IPS-15b (cell line): ENCODE measurements at regions not wholly inside any gene's neighbourhood (a gene's known extent, or its start where the extent isn't known, plus 50 kb on each side); places are given as distances from the start of the nearest gene placed in this dataset.
"Not testable (repeated sequence)": the region's sequence is repeated elsewhere in the genome, so short reads cannot be mapped to it uniquely, and the experiment has no call there.

Experiments
- H3K27me3 ChIP-seq: one replicate; pipeline ENCODE4 v1.6.1; 2013; ENCODE audit warnings: low read length; ENCODE audit not compliant: control insufficient read depth, insufficient read depth
- H3K36me3 ChIP-seq: one replicate; pipeline ENCODE4 v1.6.1; 2013; ENCODE audit warnings: low read length; ENCODE audit not compliant: control insufficient read depth, insufficient read depth
- H3K4me1 ChIP-seq: one replicate; pipeline ENCODE4 v1.6.1; 2013; ENCODE audit warnings: mild to moderate bottlenecking, low read length; ENCODE audit not compliant: control insufficient read depth, insufficient read depth
- H3K4me3 ChIP-seq: one replicate; pipeline ENCODE4 v1.5.1; 2013; ENCODE audit warnings: low read depth, low read length
- H3K9ac ChIP-seq: one replicate; pipeline ENCODE4 v1.6.1; 2013; ENCODE audit warnings: low read depth, mild to moderate bottlenecking, low read length
- H3K9me3 ChIP-seq: one replicate; pipeline ENCODE4 v1.6.1; 2013; ENCODE audit warnings: mild to moderate bottlenecking, low read length; ENCODE audit not compliant: control insufficient read depth, insufficient read depth

DNA sequence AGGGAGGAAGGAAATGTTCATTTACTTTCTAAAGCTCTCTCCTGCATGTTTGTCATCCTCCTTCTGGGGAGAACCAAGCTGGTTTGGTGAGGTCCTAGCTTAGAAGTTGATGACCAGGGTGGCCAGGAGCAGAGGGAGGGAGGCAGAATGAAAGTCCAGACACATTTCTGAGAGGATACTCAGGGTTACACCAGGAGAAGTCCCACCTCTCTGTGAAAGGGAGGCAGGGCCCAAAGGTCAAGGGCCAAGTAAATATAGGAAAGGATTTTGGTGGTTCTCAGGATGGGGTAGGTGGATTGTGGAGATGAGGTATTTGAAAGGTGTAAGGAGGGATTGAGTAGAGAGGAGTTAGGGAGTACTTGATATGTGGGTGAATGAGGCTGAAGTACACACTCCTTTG, 58.0 kb upstream of the FBXO11 start:
- Histone ChIP-seq H3K4me1 (no peaks in the 10 kb centered on the region), H3K27me3 (no peaks in the 10 kb centered on the region), H3K4me3 (no peak overlapping the region), H3K36me3 (no peaks in the 10 kb centered on the region), H3K9me3 (no peaks in the 10 kb centered on the region), H3K9ac (no peak overlapping the region)

DNA sequence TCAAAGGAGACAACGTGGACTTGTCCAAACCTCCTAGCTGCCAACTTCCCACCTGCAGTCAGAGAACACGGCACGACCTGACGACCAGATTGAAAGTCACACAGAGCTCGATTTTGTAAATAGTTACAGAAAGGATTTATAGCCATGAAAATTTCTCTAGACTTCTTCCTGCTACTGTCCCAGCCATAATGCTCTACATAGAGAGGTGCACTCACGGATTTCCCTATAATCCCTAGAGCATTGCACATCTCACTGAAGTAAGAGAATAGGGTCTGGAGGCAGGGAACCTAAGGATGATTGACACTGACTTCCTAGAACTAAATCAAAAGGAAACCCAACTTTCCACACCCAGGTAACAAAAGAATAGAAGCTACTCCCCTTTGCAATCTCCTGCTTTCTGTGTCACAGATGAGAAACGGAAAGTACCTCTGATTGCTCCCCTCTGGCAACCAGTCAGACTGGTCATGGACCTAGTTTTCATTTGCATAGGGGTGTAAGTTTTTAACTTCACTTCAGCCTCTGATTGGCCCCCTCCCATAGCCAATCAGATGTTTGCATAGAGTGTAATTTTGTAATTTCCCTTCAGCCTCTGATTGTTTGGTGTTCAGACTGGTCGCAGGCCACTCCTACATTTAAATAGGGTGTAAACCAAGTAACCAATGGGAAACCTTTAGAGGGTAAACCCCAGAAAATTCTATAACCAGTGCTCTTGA, 58.6 kb upstream of the FBXO11 start:
- Histone ChIP-seq H3K4me3 (no peak overlapping the region), H3K9me3 (no peaks in the 10 kb centered on the region), H3K9ac (no peak overlapping the region), H3K36me3 (no peaks in the 10 kb centered on the region), H3K4me1 (no peaks in the 10 kb centered on the region), H3K27me3 (no peaks in the 10 kb centered on the region)

DNA sequence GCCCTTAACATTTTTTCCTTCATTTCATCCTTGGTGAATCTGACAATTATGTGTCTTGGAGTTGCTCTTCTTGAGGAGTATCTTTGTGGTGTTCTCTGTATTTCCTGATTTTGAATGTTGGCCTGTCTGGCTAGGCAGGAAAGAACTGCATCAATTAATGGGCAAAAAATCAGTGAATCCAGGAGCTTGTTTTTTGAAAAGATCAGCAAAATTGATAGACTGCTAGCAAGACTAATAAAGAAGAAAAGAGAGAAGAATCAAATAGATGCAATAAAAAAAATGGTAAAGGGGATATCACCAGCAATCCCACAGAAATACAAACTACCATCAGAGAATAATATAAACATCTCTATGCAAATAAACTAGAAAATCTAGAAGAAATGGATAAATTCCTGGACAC, 70.4 kb upstream of the FBXO11 start:
- H3K4me1 ChIP-seq, H3K9ac ChIP-seq, H3K9me3 ChIP-seq, H3K27me3 ChIP-seq, H3K4me3 ChIP-seq, H3K36me3 ChIP-seq: not testable (repeated sequence)

DNA sequence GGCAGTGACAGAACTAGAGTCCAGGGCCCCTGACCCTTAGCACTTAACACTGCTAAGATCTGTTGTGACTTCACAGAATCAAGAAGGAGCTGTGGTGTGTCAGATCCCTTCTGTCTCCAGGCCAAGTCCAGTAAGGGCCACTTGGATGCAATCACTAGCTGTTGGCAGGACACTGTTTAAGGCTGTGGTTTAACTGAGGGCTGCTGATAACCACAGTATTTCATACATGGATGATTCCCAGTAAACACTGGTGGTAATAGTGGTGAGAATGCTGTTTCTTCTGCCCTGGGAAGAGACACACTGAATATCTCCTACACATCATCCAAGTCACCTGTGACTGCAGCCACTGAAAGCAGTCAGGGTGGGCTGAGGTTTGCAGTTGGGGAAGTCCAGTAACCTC, 77.7 kb upstream of the FBXO11 start:
- Histone ChIP-seq H3K36me3 (no peaks in the 10 kb centered on the region), H3K9ac (no peak overlapping the region), H3K4me3 (no peak overlapping the region)

DNA sequence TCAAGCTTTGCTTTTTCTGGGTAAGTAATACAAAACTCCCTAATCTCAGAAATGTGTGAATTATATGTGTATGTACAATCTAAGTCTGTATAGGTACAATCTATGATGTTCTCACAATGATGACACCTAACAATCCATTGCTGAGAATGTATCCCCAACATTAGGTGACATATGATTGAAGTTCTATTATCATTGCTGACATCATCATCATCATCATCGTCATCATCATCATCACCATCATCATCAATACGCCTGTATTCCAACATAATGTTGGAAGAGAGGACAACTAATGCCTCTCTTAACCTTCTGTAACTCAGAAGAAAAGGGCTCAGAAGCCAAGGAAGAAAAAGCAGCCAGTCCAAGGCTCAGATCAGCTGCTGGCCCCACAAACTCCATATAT, 84.2 kb upstream of the FBXO11 start:
- no peak overlapping the region for H3K9ac ChIP-seq
- H3K9me3 ChIP-seq = no peaks in the 10 kb centered on the region
- no peaks in the 10 kb centered on the region for H3K36me3 ChIP-seq
- no peaks in the 10 kb centered on the region for H3K4me1 ChIP-seq
- H3K27me3 ChIP-seq = no peaks in the 10 kb centered on the region
- H3K4me3 ChIP-seq = no peak overlapping the region

More for the DNA sequence above, 77.7 kb upstream of the FBXO11 start:
- Histone ChIP-seq H3K9me3 (no peaks in the 10 kb centered on the region), H3K27me3 (no peaks in the 10 kb centered on the region), H3K4me1 (no peaks in the 10 kb centered on the region)

DNA sequence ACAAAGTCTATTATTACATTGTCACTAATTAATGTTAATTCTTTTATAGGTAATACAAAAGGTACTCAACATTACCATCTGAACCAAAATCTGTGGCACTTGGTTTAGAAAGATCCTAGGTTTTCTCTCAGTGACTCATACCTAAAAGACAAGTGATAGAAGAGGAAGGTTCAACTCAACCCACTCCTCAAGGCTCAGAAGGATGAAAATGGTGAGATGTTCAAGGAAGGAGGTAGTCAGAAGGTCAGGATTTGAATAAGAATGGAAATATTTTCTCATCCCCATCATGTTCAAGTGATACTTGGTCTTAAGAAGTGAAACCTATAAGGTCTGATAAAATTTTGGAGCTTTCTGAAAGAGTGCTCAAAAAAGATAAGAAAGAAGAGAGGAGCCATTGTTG, 86.4 kb upstream of the FBXO11 start:
- H3K4me1 ChIP-seq = no peaks in the 10 kb centered on the region
- no peaks in the 10 kb centered on the region for H3K36me3 ChIP-seq
- H3K4me3 ChIP-seq = no peak overlapping the region
- H3K9me3 ChIP-seq = no peaks in the 10 kb centered on the region
- no peak overlapping the region for H3K9ac ChIP-seq
- no peaks in the 10 kb centered on the region for H3K27me3 ChIP-seq

DNA sequence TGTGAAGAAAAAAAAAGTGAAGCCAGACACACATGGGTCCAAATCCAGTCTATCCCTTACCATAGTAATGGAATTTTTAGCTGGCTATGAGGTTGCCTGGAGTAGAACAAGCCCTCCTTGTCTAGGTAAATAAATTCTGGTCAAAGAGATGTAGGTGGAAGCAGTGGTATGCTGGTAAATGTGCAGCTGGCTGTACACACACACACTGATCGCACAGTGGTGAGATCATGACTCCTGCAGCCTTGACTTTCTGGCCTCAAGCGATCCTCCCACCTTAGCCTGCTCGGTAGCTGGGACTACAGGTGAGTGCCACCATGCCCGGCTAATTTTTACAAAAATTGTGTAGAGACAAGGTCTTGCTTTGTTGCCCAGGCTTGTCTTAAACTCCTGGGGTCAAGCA, 90.5 kb upstream of the FBXO11 start:
- H3K4me3 ChIP-seq = no peak overlapping the region
- H3K9ac ChIP-seq = no peak overlapping the region
- H3K27me3 ChIP-seq = no peaks in the 10 kb centered on the region
- H3K36me3 ChIP-seq = no peaks in the 10 kb centered on the region
- no peaks in the 10 kb centered on the region for H3K4me1 ChIP-seq
- no peaks in the 10 kb centered on the region for H3K9me3 ChIP-seq

DNA sequence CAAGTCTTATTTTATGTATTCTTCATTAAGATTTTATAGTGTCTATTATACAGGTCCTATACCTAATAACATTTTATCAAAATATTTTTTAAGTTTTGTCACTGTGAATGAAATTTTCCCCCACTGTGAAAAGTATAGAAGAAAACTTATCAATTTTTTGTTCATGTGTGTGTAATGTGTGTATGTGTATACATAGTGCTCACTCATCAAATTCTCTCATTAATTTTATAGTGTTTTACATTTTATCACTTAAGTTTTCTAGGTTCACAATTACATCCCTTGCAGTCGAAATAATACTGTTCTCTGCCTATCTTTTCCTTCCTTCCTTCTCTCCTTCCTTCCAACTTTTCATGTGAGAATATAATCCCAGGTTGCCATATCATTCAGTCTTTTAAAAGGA, 93.2 kb upstream of the FBXO11 start:
- no peaks in the 10 kb centered on the region for H3K9me3 ChIP-seq
- H3K4me3 ChIP-seq = no peak overlapping the region
- H3K36me3 ChIP-seq = no peaks in the 10 kb centered on the region
- H3K27me3 ChIP-seq = no peaks in the 10 kb centered on the region
- no peaks in the 10 kb centered on the region for H3K4me1 ChIP-seq
- H3K9ac ChIP-seq = no peak overlapping the region

DNA sequence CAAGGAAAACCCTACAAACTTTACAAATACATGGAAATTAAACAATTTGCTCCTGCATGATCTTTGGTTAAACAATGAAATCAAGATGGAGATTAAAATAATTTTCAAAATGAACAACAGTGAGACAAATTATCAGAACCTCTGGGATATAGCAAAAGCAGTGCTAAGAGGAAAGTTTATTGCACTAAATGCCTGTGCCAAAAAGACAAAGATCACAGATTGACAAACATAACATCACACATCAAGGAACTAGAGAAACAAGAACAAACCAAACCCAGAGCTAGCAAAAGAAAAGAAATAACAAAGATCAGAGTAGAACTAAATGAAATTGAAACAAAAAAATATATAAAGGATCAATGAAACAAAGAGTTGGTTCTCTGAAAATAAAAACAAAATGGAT, 95.2 kb upstream of the FBXO11 start:
- H3K27me3 ChIP-seq = no peaks in the 10 kb centered on the region
- H3K36me3 ChIP-seq = no peaks in the 10 kb centered on the region
- H3K4me1 ChIP-seq = no peaks in the 10 kb centered on the region
- H3K9me3 ChIP-seq = no peaks in the 10 kb centered on the region
- no peak overlapping the region for H3K4me3 ChIP-seq
- no peak overlapping the region for H3K9ac ChIP-seq

DNA sequence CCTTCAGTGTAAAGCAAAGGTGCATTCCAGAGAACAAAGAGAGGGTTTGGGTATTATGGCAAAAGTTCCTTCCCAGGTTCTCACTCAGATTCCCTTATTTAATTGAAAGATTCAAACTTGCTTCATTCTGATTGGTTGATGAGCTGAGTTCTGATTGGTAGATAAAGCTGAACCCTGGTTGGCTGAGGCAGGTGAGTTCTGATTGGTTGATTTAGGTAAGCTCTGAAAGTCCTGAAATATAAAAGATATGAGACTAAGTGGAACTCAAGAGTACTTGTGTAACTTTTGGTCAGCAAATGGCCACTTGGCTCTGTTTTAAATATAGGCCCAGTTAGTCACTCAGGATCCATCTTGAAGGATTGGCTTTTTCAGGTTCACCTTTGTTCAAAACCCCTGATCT, 99.8 kb upstream of the FBXO11 start:
- Histone ChIP-seq H3K4me1 (no peaks in the 10 kb centered on the region), H3K27me3 (no peaks in the 10 kb centered on the region), H3K36me3 (no peaks in the 10 kb centered on the region), H3K4me3 (no peak overlapping the region), H3K9ac (no peak overlapping the region), H3K9me3 (no peaks in the 10 kb centered on the region)

- Histone ChIP-seq H3K36me3 (no peaks in the 10 kb centered on the region), H3K27me3 (no peaks in the 10 kb centered on the region), H3K4me1 (no peaks in the 10 kb centered on the region), H3K9ac (no peak overlapping the region), H3K4me3 (no peak overlapping the region), H3K9me3 (no peaks in the 10 kb centered on the region)
These were observed 101.5 kb upstream of the FBXO11 start for GRCh38 chr2:48007699-48008268.

- H3K4me1 ChIP-seq = no peaks in the 10 kb centered on the region
- H3K9ac ChIP-seq = no peak overlapping the region
These were observed 103.0 kb upstream of the FBXO11 start for GRCh38 chr2:48009256-48009655.

More at GRCh38 chr2:48009256-48009655, 103.0 kb upstream of the FBXO11 start:
- H3K4me3 ChIP-seq = no peak overlapping the region
- H3K36me3 ChIP-seq = no peaks in the 10 kb centered on the region
- no peaks in the 10 kb centered on the region for H3K9me3 ChIP-seq
- H3K27me3 ChIP-seq = no peaks in the 10 kb centered on the region
